K562 (cell line): ENCODE measurements at regions not wholly inside any gene's neighbourhood (a gene's known extent, or its start where the extent isn't known, plus 50 kb on each side); places are given as distances from the start of the nearest gene placed in this dataset.

Source experiments
- ATAC-seq: fragments of 200-7000 bp; cut with Tn5 transposase; 3 replicates; pipeline ENCODE4 v1.9.1; 2020; ENCODE audit warnings: moderate library complexity
- BruUV-seq: library from RNA; stranded (reverse); fragments of 400-500 nt; replicated peaks from 2 replicates; lab custom pipeline; 2021; lab: Mats Ljungman, UMichigan
- CTCF ChIA-PET: fragments of 300-600 bp; formaldehyde crosslinking; extraction: SDS; loops from one replicate; lab custom pipeline; 2021; ENCODE audit warnings: low intra/inter-chr PET ratio; lab: Yijun Ruan, JAX
- POLR2A ChIA-PET: fragments of 300-600, 350-650 bp; sonication (Branson Sonifier 250); formaldehyde crosslinking; extraction: SDS; loops from one replicate; lab custom pipeline; 2021; ENCODE audit warnings: antibody characterized with exemption, inconsistent platforms; lab: Yijun Ruan, JAX
- DNase-seq, 4 experiments: peaks; one replicate each; pipeline versions ENCODE4 v3.0.0 to v3.0.0-alpha.2; 2011 to 2018; ENCODE audit warnings: low spot score in 3 of 4, mixed read lengths in 3 of 4; ENCODE audit errors: extremely low read depth in 1 of 4
- FAIRE-seq: peaks from 2 replicates; lab custom pipeline; 2011; peaks lifted over from hg19 to GRCh38; lab: Jason Lieb, UNC
- H2AFZ ChIP-seq: 2 replicates; pipeline ENCODE4 v1.6.0; 2011; ENCODE audit warnings: low read depth, low read length, control low read depth, inconsistent platforms
- H3K27ac ChIP-seq: fragments of 200-600 bp; 3 replicates; pipeline ENCODE4 v1.8.0; 2011; ENCODE audit warnings: low read depth, mild to moderate bottlenecking, control low read depth, inconsistent platforms, low read length, moderate library complexity, mixed read lengths; ENCODE audit errors: extremely low read depth
- H3K27me3 ChIP-seq, 2 experiments: fragments of 300-600 bp in 1 of 2; 2 replicates in 1 of 2; 3 replicates in 1 of 2; pipeline versions ENCODE4 v1.6.0 to v1.8.0; 2011; ENCODE audit warnings: inconsistent platforms in 2 of 2, low read length in 2 of 2, mild to moderate bottlenecking in 1 of 2, mixed read lengths in 1 of 2, moderate library complexity in 1 of 2; ENCODE audit not compliant: control insufficient read depth in 2 of 2, insufficient read depth in 2 of 2
- H3K36me3 ChIP-seq: fragments of 300-600 bp; 3 replicates; pipeline ENCODE4 v1.8.0; 2011; ENCODE audit warnings: mild to moderate bottlenecking, low read length, inconsistent platforms; ENCODE audit not compliant: control insufficient read depth, insufficient read depth
- H3K4me1 ChIP-seq, 2 experiments: fragments of 200-600 bp in 1 of 2; replicated peaks in 1 of 2; 2 replicates in 1 of 2; 3 replicates in 1 of 2; pipeline versions ENCODE4 v1.5.1 to v1.8.0; 2011; ENCODE audit warnings: inconsistent platforms in 2 of 2, low read length in 2 of 2, mild to moderate bottlenecking in 1 of 2, mixed read lengths in 1 of 2, moderate library complexity in 1 of 2; ENCODE audit not compliant: control insufficient read depth in 2 of 2, insufficient read depth in 2 of 2
- H3K4me2 ChIP-seq: 2 replicates; pipeline ENCODE4 v1.6.1; 2011; ENCODE audit warnings: low read length, control low read depth, inconsistent platforms, mixed read lengths; ENCODE audit not compliant: insufficient read depth
- H3K4me3 ChIP-seq: fragments of 200-600 bp; sonication (generic), shearing (Covaris generic); 2 replicates; pipeline ENCODE4 v1.5.1; 2016; ENCODE audit warnings: control low read depth, inconsistent platforms
- H3K79me2 ChIP-seq: fragments of 200-600 bp; 3 replicates; pipeline ENCODE4 v1.8.0; 2011; ENCODE audit warnings: low read length, inconsistent platforms; ENCODE audit not compliant: control insufficient read depth, insufficient read depth
- H3K9ac ChIP-seq, 2 experiments: 2 replicates each; pipeline versions ENCODE4 v1.6.0 to v1.6.1; 2011; ENCODE audit warnings: low read depth in 2 of 2, low read length in 2 of 2, control low read depth in 1 of 2, inconsistent platforms in 1 of 2, mild to moderate bottlenecking in 1 of 2, mixed read lengths in 1 of 2; ENCODE audit not compliant: insufficient read depth in 1 of 2
- H3K9me1 ChIP-seq: one replicate; pipeline ENCODE4 v1.6.0; 2011; ENCODE audit warnings: inconsistent platforms, mild to moderate bottlenecking, low read length, moderate library complexity; ENCODE audit not compliant: control insufficient read depth, insufficient read depth
- H3K9me3 ChIP-seq: replicated peaks from 2 replicates; pipeline ENCODE4 v1.5.1; 2011; ENCODE audit warnings: low read depth, low read length, inconsistent platforms; ENCODE audit not compliant: control insufficient read depth, insufficient read depth
- H4K20me1 ChIP-seq: replicated peaks from 2 replicates; pipeline ENCODE4 v1.6.1; 2011; ENCODE audit warnings: low read length, inconsistent platforms, mixed read lengths; ENCODE audit not compliant: control insufficient read depth, insufficient read depth
- CBX8 ChIP-seq: fragments of 200-600 bp; sonication (generic); IDR thresholded peaks from 2 replicates; pipeline ENCODE4 v1.6.1; 2012; ENCODE audit warnings: borderline replicate concordance, mixed run types, low read depth, mild to moderate bottlenecking, moderate library complexity, mixed read lengths, low read length, control low read depth, inconsistent platforms; ENCODE audit not compliant: poor library complexity, severe bottlenecking; ENCODE audit errors: extremely low read depth
- GTF2B ChIP-seq: IDR thresholded peaks from 2 replicates; pipeline ENCODE4 v1.6.1; 2011; ENCODE audit not compliant: insufficient read length; ENCODE audit errors: extremely low read depth
- HNRNPK ChIP-seq: fragments of 200-400 bp; formaldehyde crosslinking; IDR thresholded peaks from one replicate; pipeline ENCODE4 v1.6.1; 2018; ENCODE audit warnings: mild to moderate bottlenecking, low read depth, low read length; ENCODE audit not compliant: poor library complexity, severe bottlenecking
- IRF2 ChIP-seq: sonication (generic); formaldehyde crosslinking; IDR thresholded peaks from 2 replicates; pipeline ENCODE4 v1.8.1; 2022; ENCODE audit warnings: mild to moderate bottlenecking, missing genetic modification reagents
- NONO ChIP-seq, 2 experiments: fragments of 200-400 bp in 1 of 2; fragments of 450-650 bp in 1 of 2; formaldehyde crosslinking in 1 of 2; IDR thresholded peaks; 2 replicates each; pipeline ENCODE4 v1.6.1; 2017; ENCODE audit warnings: low read depth in 2 of 2, mild to moderate bottlenecking in 2 of 2, moderate library complexity in 2 of 2, low read length in 1 of 2
- POLR3A ChIP-seq: IDR thresholded peaks from 2 replicates; pipeline ENCODE4 v1.6.1; 2011; ENCODE audit warnings: borderline replicate concordance, mild to moderate bottlenecking, moderate library complexity; ENCODE audit not compliant: insufficient read length, insufficient read depth; ENCODE audit errors: extremely low read depth
- ZBTB33 ChIP-seq: sonication (generic); formaldehyde crosslinking; IDR thresholded peaks from 2 replicates; pipeline ENCODE4 v1.8.1; 2023; ENCODE audit warnings: mild to moderate bottlenecking, missing genetic modification reagents
- ZNF212 ChIP-seq: fragments of 450-650 bp; formaldehyde crosslinking; IDR thresholded peaks from 2 replicates; pipeline ENCODE4 v1.4.0; 2020; ENCODE audit warnings: mild to moderate bottlenecking
- ZNF282 ChIP-seq: sonication (generic); formaldehyde crosslinking; IDR thresholded peaks from 2 replicates; pipeline ENCODE4 v1.8.1; 2023; ENCODE audit warnings: missing genetic modification reagents
- ZNF311 ChIP-seq: fragments of 250-450 bp; sonication (Bioruptor Pico); IDR thresholded peaks from 2 replicates; pipeline ENCODE4 v1.4.0; 2020; ENCODE audit warnings: mild to moderate bottlenecking, moderate library complexity
- ZNF41 ChIP-seq: fragments of 250-450 bp; sonication (Bioruptor Pico); conservative IDR thresholded peaks from 2 replicates; pipeline ENCODE4 v1.4.0; 2020; ENCODE audit warnings: mild to moderate bottlenecking
- ZNF511 ChIP-seq: sonication (generic); formaldehyde crosslinking; IDR thresholded peaks from 2 replicates; pipeline ENCODE4 v1.8.0; 2022; ENCODE audit warnings: mild to moderate bottlenecking, missing genetic modification reagents
- WGBS: fragments of 100-300 bp; shearing (Covaris generic); methylation state at CpG from one replicate; pipeline ENCODE4 v1.1.6; 2016; ENCODE audit warnings: low coverage, mixed read lengths; ENCODE audit not compliant: insufficient coverage; ENCODE audit errors: missing lambda C conversion rate; 5-methylcytosine and 5-hydroxymethylcytosine counted together
- in situ Hi-C: fragments of 300-500 bp; cut with MboI; formaldehyde crosslinking; loops from 4 replicates; pipeline ENCODE4 v1.15.0; 2018; ENCODE audit warnings: inconsistent platforms, mixed read lengths
- intact Hi-C: fragments of 100-400 bp; cut with micrococcal nuclease; formaldehyde crosslinking; loops from 2 replicates; pipeline ENCODE4 v1.14.2; 2022
- TF ChIP-seq, protein P1 (sequence below), 2 experiments: fragments of 450-650 bp in 1 of 2; IDR thresholded peaks; 2 replicates each; pipeline ENCODE4 v1.6.1; 2011 to 2017; ENCODE audit warnings: low read depth in 2 of 2, antibody characterized with exemption in 1 of 2, borderline replicate concordance in 1 of 2, low read length in 1 of 2, mild to moderate bottlenecking in 1 of 2, mixed read lengths in 1 of 2; ENCODE audit not compliant: control insufficient read depth in 1 of 2

- POLR2A ChIA-PET, result no interaction called here
- Histone ChIP-seq H2AFZ (no peak overlapping the region), H3K27me3 (no peaks in the 10 kb centered on the region), H3K27ac (no peak overlapping the region), H3K9ac (no peak overlapping the region), H3K36me3 (no peaks in the 10 kb centered on the region), H3K79me2 (no peaks in the 10 kb centered on the region), H4K20me1 (no peaks in the 10 kb centered on the region), H3K9me3 (no peaks in the 10 kb centered on the region), H3K4me3 (no peak overlapping the region), H3K4me1 (no peaks in the 10 kb centered on the region), H3K9me1 (no peaks in the 10 kb centered on the region), H3K4me2 (no peak overlapping the region)
- in situ Hi-C loops (no loop called here), intact Hi-C loops (no loop called here)
- FAIRE-seq, result no peak
- WGBS, result 0% methylated on average over 2 of the region's 3 CpGs
- no TSS peak for BruUV-seq
- ATAC-seq, result no peak
- DNase-seq, result no peak
- CTCF ChIA-PET, result no interaction called here
- TF ChIP-seq, protein P1, sequence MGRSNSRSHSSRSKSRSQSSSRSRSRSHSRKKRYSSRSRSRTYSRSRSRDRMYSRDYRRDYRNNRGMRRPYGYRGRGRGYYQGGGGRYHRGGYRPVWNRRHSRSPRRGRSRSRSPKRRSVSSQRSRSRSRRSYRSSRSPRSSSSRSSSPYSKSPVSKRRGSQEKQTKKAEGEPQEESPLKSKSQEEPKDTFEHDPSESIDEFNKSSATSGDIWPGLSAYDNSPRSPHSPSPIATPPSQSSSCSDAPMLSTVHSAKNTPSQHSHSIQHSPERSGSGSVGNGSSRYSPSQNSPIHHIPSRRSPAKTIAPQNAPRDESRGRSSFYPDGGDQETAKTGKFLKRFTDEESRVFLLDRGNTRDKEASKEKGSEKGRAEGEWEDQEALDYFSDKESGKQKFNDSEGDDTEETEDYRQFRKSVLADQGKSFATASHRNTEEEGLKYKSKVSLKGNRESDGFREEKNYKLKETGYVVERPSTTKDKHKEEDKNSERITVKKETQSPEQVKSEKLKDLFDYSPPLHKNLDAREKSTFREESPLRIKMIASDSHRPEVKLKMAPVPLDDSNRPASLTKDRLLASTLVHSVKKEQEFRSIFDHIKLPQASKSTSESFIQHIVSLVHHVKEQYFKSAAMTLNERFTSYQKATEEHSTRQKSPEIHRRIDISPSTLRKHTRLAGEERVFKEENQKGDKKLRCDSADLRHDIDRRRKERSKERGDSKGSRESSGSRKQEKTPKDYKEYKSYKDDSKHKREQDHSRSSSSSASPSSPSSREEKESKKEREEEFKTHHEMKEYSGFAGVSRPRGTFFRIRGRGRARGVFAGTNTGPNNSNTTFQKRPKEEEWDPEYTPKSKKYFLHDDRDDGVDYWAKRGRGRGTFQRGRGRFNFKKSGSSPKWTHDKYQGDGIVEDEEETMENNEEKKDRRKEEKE (IDR thresholded peaks at IDR 0.05; ENCODE audit: borderline replicate concordance in 1 of 2, control insufficient read depth in 1 of 2, low read depth in 2 of 2, low read length in 1 of 2), result no peak
- TF ChIP-seq NONO (IDR thresholded peaks at IDR 0.05; ENCODE audit: low read depth in 2 of 2, low read length in 1 of 2), result no peak
- TF ChIP-seq CBX8, result no peak
- no peak for TF ChIP-seq GTF2B
- no peak for TF ChIP-seq HNRNPK
- TF ChIP-seq ZNF511 (CRISPR knock-in tag), result no peak
- TF ChIP-seq ZNF311, result no peak
- no peak for TF ChIP-seq IRF2
- no peak for TF ChIP-seq ZNF41 (CRISPR knock-in tag)
- no peak for TF ChIP-seq ZBTB33 (CRISPR knock-in tag)
- TF ChIP-seq ZNF212 (CRISPR knock-in tag), result no peak
- TF ChIP-seq POLR3A, result no peak
- TF ChIP-seq ZNF282 (CRISPR knock-in tag), result no peak
Observed at GRCh38 chr13:61113140-61113658, 302.4 kb downstream of the PCDH20 start.
